CD4-positive, alpha-beta memory T cell (primary cell): ENCODE measurements at regions not wholly inside any gene's neighbourhood (a gene's known extent, or its start where the extent isn't known, plus 50 kb on each side); places are given as distances from the start of the nearest gene placed in this dataset.
A peak's percentile ranks its signal among the peaks of the same experiment; 100 is the strongest.

ENCODE experiments used
- CTCF ChIA-PET: fragments of 350-600 bp; sonication (Branson Sonifier 250); formaldehyde crosslinking; loops from one replicate; lab custom pipeline; 2021; ENCODE audit warnings: inconsistent platforms; ENCODE audit not compliant: partially characterized antibody; lab: Charles Lee
- POLR2A ChIA-PET: fragments of 350-600 bp; sonication (Branson Sonifier 250); formaldehyde crosslinking; loops from one replicate; lab custom pipeline; 2021; ENCODE audit not compliant: partially characterized antibody; lab: Charles Lee
- DNase-seq, 5 donors: peaks; one replicate each; pipeline versions ENCODE4 v3.0.0 to v3.0.0-alpha.2; 2020 to 2022; ENCODE audit warnings: mixed read lengths in 1 of 5
- H3K27ac ChIP-seq: one replicate; pipeline ENCODE4 v1.7.0; 2013; ENCODE audit warnings: low read depth, low read length
- H3K27me3 ChIP-seq: 2 replicates; pipeline ENCODE4 v1.7.0; 2013; ENCODE audit warnings: mild to moderate bottlenecking, low read length, moderate library complexity; ENCODE audit not compliant: insufficient read depth
- H3K36me3 ChIP-seq: 2 replicates; pipeline ENCODE4 v1.7.0; 2013; ENCODE audit warnings: mild to moderate bottlenecking, low read length, moderate library complexity; ENCODE audit not compliant: insufficient read depth
- H3K4me1 ChIP-seq: 2 replicates; pipeline ENCODE4 v1.7.0; 2013; ENCODE audit warnings: mild to moderate bottlenecking, low read length, moderate library complexity; ENCODE audit not compliant: insufficient read depth
- H3K4me3 ChIP-seq, 2 donors: one replicate each; pipeline ENCODE4 v1.7.0; 2013; ENCODE audit warnings: low read length in 2 of 2, mild to moderate bottlenecking in 1 of 2
- H3K9me3 ChIP-seq, 2 donors: one replicate each; pipeline ENCODE4 v1.7.0; 2013; ENCODE audit warnings: low read length in 2 of 2, control low read depth in 1 of 2; ENCODE audit not compliant: control insufficient read depth in 1 of 2
- H3K27ac Mint-ChIP-seq, 7 donors: one replicate each; pipeline ENCODE4 v1.8.0; 2020 to 2021; ENCODE audit warnings: mixed read lengths in 7 of 7, mild to moderate bottlenecking in 6 of 7, inconsistent platforms in 3 of 7, moderate library complexity in 3 of 7
- H3K27me3 Mint-ChIP-seq, 2 donors: one replicate each; pipeline ENCODE4 v1.8.0; 2020 to 2021; ENCODE audit warnings: mixed read lengths in 2 of 2
- H3K36me3 Mint-ChIP-seq, 2 donors: one replicate each; pipeline ENCODE4 v1.8.0; 2020 to 2021; ENCODE audit warnings: mixed read lengths in 2 of 2, inconsistent platforms in 1 of 2, mild to moderate bottlenecking in 1 of 2
- H3K4me1 Mint-ChIP-seq, 4 donors: one replicate each; pipeline ENCODE4 v1.8.0; 2020 to 2021; ENCODE audit warnings: mixed read lengths in 4 of 4, mild to moderate bottlenecking in 1 of 4
- H3K4me3 Mint-ChIP-seq, 8 donors: one replicate each; pipeline ENCODE4 v1.8.0; 2020 to 2021; ENCODE audit warnings: mixed read lengths in 8 of 8, mild to moderate bottlenecking in 7 of 8, moderate library complexity in 6 of 8, inconsistent platforms in 3 of 8
- H3K9me3 Mint-ChIP-seq, 8 donors: one replicate each; pipeline ENCODE4 v1.8.0; 2020 to 2021; ENCODE audit warnings: mixed read lengths in 8 of 8, mild to moderate bottlenecking in 5 of 8, inconsistent platforms in 3 of 8, moderate library complexity in 1 of 8
- intact Hi-C: fragments of 100-400 bp; cut with micrococcal nuclease; formaldehyde crosslinking; loops from one replicate; pipeline ENCODE4 v1.15.1; 2023

DNA sequence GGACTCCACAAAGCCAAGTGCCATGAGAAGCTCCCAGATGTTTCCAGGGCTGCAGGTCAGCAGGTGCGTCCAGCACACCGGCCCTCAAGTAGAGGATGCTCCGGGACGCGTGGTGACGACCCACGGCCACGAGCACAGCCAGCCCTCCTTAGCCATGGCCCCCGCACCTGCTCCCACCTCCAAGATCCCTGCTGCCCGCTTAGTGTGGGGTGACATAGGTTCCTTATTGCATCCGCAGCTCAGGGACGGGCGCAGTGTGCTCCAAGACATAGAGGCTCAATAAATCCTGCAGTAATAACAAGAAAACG is 138.1 kb upstream of the RPS6KA2 start:
- no peaks in the 10 kb centered on the region for H3K36me3 ChIP-seq
- ChIA-PET CTCF (interaction anchor here (6.1 kb wide), 1 partner anchor 10 kb away, joined by 37 read pairs; no protein-coding TSS in a partner anchor), POLR2A (no interaction called here)
- H3K9me3 ChIP-seq, result no peaks in the 10 kb centered on the region
- peaks cover 0 to 8% of the 10 kb centered on the region in 2 donors for H3K36me3 Mint-ChIP-seq
- H3K27me3 ChIP-seq, result no peaks in the 10 kb centered on the region
- intact Hi-C loops, result no loop called here
- H3K27ac Mint-ChIP-seq, result peak overlapping the region in 1 of 7 donors; percentile 24
- peaks cover 7% of the 10 kb centered on the region for H3K4me1 ChIP-seq
- no peaks in the 10 kb centered on the region for H3K27me3 Mint-ChIP-seq
- H3K4me1 Mint-ChIP-seq, result peaks cover 6 to 13% (median 6%) of the 10 kb centered on the region in 4 donors
- H3K4me3 Mint-ChIP-seq, result no peak overlapping the region
- H3K4me3 ChIP-seq, result no peak overlapping the region
- no peak overlapping the region for H3K27ac ChIP-seq
- DNase-seq, result no peak
- peaks cover 0 to under 1% (median 0%) of the 10 kb centered on the region in 8 donors for H3K9me3 Mint-ChIP-seq

DNA sequence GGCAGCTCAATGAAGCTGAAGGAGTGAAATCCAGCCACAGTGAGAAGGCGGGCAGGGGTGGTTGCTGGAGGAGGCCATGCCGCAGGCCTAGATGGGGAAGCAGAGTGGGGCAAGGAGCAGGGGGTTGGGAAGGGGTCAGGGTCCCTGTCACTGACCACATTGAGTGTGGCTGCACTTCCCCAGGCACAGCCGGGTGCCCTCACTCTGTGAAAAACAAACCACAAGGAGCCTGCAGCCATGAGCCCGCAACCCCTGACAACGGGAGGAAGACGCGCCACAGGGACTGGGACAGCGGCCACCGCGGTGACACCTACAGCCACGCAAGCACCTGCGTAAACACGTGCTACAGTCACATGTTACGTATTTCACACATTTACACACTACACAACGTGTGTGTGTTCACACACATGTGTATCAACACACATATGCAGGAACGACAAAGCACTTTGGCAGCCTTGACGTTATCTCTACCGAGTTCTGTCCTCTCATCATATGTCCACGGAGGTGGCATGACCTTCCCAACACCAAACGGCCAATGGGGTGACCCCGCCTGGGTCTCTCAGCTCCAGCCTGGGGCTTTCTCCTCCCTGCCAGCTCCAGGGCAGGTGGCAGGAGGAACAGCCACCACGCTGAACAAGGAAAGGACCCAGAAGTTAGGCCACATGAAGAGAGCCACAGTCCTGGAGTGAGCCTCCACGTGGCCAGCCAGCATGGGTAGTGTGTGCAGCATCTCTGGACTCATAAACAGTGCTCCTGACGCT is 137.6 kb upstream of the RPS6KA2 start:
- Mint-ChIP-seq H3K4me3 (no peak overlapping the region), H3K27me3 (no peaks in the 10 kb centered on the region), H3K4me1 (peaks cover 8 to 18% (median 10%) of the 10 kb centered on the region in 4 donors), H3K9me3 (no peaks in the 10 kb centered on the region), H3K36me3 (peaks cover 0 to 10% of the 10 kb centered on the region in 2 donors), H3K27ac (no peak overlapping the region)
- intact Hi-C loops, result no loop called here
- no peak for DNase-seq
- Histone ChIP-seq H3K4me3 (no peak overlapping the region), H3K9me3 (no peaks in the 10 kb centered on the region), H3K27ac (no peak overlapping the region), H3K36me3 (no peaks in the 10 kb centered on the region), H3K27me3 (no peaks in the 10 kb centered on the region), H3K4me1 (peaks cover 12% of the 10 kb centered on the region)
- ChIA-PET POLR2A (no interaction called here), CTCF (interaction anchor here (6.1 kb wide), 1 partner anchor 11 kb away, joined by 37 read pairs; no protein-coding TSS in a partner anchor)

DNA sequence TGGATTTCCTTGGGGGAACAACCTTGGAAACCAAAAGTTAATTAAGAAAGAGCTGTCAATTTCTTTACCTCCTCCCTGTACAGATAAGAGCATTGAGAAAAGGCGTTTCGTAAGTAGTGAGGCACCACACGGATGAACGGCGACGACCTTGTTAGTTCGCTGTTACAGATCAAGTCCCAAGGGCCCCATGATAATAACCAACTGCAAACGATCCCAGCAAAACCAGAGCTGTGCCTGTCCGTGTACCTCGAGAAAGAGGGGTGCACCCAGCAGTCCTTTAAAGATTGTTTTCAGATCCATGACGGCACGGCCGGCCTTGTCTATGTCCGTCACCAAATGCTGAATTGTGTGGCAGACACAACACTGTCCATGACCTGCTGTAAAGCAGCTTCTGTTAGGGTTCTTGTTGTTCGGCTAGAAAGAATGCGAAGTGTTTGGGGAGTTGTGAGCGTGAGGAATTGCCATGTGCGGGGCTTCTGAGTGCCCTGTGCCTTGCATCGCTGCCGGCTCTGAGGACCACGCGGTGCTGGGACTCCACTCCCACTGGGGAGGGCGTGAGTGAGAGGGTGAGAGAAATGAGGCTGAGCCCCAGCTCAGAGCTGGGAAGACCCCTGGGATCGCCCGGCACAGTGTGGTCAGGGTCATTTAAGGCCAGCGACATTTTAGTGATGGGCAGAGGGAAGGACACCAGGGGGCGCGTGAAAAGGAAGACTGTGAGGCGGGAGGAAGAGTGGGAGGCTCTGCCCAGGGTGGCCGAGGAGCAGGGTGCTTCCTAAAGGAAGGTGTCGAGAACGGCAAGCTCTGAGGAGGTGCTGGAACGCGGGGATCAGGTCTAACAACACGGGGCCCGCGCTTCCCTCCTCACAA is 136.8 kb upstream of the RPS6KA2 start:
- H3K9me3 Mint-ChIP-seq, result no peaks in the 10 kb centered on the region
- DNase-seq, result no peak
- POLR2A ChIA-PET, result no interaction called here
- intact Hi-C loops, result no loop called here
- H3K36me3 Mint-ChIP-seq, result peaks cover 0 to 10% of the 10 kb centered on the region in 2 donors
- no peak overlapping the region for H3K27ac Mint-ChIP-seq
- H3K4me3 ChIP-seq, result no peak overlapping the region
- no peaks in the 10 kb centered on the region for H3K27me3 ChIP-seq
- CTCF ChIA-PET, result interaction anchor here (6.1 kb wide), 1 partner anchor 12 kb away, joined by 37 read pairs; no protein-coding TSS in a partner anchor
- H3K27ac ChIP-seq, result no peak overlapping the region
- no peaks in the 10 kb centered on the region for H3K9me3 ChIP-seq
- H3K27me3 Mint-ChIP-seq, result peaks cover 0 to under 1% of the 10 kb centered on the region in 2 donors
- no peak overlapping the region for H3K4me3 Mint-ChIP-seq
- H3K4me1 Mint-ChIP-seq, result peaks cover 9 to 24% (median 15%) of the 10 kb centered on the region in 4 donors
- peaks cover 17% of the 10 kb centered on the region for H3K4me1 ChIP-seq
- no peaks in the 10 kb centered on the region for H3K36me3 ChIP-seq

DNA sequence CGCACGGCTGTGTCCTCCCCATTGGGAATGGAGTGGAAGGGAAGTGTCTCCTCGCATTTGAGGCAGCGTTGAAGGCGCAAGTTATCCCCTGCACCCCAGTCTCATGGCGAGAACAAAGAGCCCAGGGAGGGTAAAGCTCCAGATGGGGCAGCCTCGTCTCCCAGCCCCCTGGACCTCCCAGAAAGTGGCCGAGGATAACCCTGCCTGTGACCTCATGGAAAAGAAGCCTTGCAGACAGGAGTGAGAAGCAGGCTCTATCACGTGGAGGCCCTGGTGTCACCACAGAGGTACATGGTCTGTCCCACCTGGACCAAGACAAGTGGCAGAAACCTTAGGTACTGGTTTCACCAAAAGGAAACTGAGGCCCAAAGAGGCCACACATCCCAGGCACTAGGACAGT is 134.8 kb upstream of the RPS6KA2 start:
- Histone ChIP-seq H3K36me3 (no peaks in the 10 kb centered on the region), H3K27ac (no peak overlapping the region), H3K4me1 (peaks cover 23% of the 10 kb centered on the region), H3K4me3 (no peak overlapping the region), H3K27me3 (no peaks in the 10 kb centered on the region), H3K9me3 (no peaks in the 10 kb centered on the region)
- H3K27me3 Mint-ChIP-seq, result peaks cover 11% of the 10 kb centered on the region in 2 donors
- no peaks in the 10 kb centered on the region for H3K9me3 Mint-ChIP-seq
- peaks cover 0 to 15% of the 10 kb centered on the region in 2 donors for H3K36me3 Mint-ChIP-seq
- no peak for DNase-seq
- CTCF ChIA-PET, result interaction anchor here (0.5 to 6.1 kb wide), 3 partner anchors 9 to 481 kb away, joined by 3 to 37 read pairs (median 3); no protein-coding TSS in a partner anchor
- intact Hi-C loops, result no loop called here
- H3K4me3 Mint-ChIP-seq, result peak overlapping the region in 1 of 8 donors; percentile 1
- H3K27ac Mint-ChIP-seq, result no peak overlapping the region
- POLR2A ChIA-PET, result no interaction called here
- H3K4me1 Mint-ChIP-seq, result peaks cover 19 to 43% (median 32%) of the 10 kb centered on the region in 4 donors

DNA sequence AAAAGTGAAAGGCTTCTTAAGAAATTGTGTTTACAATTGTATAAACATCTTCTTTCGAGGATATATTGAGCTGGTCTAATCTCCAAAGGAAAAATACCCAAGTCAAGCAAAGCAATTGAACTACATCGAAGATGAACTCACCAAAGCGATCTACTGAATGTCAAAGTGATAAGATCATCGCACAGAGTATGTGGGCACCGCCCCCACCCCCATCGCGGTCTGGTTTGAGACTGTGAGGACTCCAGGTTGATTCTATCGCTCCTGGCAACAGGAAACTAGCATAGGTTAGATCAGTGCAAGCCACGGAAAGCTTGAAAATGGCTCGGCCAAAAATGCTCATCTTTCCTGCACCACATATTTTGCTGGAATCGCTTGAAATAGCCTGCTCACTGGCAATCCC is 133.2 kb upstream of the RPS6KA2 start:
- H3K27me3 Mint-ChIP-seq, result peaks cover 11% of the 10 kb centered on the region in 2 donors
- CTCF ChIA-PET, result interaction anchor here (1.3 kb wide), 1 partner anchor 20 kb away, joined by 3 read pairs; no protein-coding TSS in a partner anchor
- H3K27me3 ChIP-seq, result no peaks in the 10 kb centered on the region
- peaks cover 0 to 8% of the 10 kb centered on the region in 2 donors for H3K36me3 Mint-ChIP-seq
- peak overlapping the region in 5 of 7 donors; percentile 2 to 80 (median 49) for H3K27ac Mint-ChIP-seq
- peaks cover 19 to 43% (median 32%) of the 10 kb centered on the region in 4 donors for H3K4me1 Mint-ChIP-seq
- peak; percentile 54 to 76 (median 62) for DNase-seq
- no peaks in the 10 kb centered on the region for H3K9me3 ChIP-seq
- no peaks in the 10 kb centered on the region for H3K9me3 Mint-ChIP-seq
- H3K27ac ChIP-seq, result no peak overlapping the region
- intact Hi-C loops, result no loop called here
- H3K4me1 ChIP-seq, result peaks cover 23% of the 10 kb centered on the region
- peak overlapping the region in 7 of 8 donors; percentile 30 to 74 (median 69) for H3K4me3 Mint-ChIP-seq
- POLR2A ChIA-PET, result interaction anchor here (0.9 to 1.2 kb wide), 2 partner anchors 53 to 196 kb away, joined by 3 to 5 read pairs; partner anchors contain the start of gene RNASET2
- no peak overlapping the region for H3K4me3 ChIP-seq
- H3K36me3 ChIP-seq, result no peaks in the 10 kb centered on the region

DNA sequence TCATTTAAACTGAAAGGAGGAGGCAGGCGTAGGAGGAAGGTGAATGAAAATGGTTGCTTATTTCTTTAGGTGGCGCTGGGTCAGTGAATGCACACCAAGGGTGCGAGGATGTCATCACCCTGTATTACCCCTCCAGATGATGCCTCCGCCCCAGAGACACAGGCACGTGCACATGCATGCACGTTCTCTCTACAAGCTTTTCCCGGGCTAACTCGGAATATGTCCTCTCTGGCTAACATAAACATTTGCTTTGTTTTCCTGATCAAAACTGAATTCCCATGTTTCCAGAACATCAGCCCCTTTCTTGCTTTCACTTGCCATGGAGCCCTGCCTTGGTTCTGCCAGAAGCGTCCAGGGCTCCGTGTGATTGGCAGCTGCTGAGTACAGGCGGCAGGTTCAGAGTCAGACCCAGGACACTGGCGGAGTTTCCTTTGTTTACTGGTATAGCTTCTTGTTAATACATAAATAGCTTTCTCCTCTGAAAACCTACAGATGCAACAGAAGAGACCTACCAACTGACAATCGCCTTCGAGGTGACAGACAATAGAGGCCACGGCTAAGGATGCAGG is 131.2 kb upstream of the RPS6KA2 start:
- H3K9me3 ChIP-seq, result no peaks in the 10 kb centered on the region
- no peaks in the 10 kb centered on the region for H3K36me3 ChIP-seq
- Mint-ChIP-seq H3K36me3 (peaks cover 0 to 7% of the 10 kb centered on the region in 2 donors), H3K4me3 (peak overlapping the region in 5 of 8 donors; percentile 51 to 83 (median 61)), H3K4me1 (peaks cover 19 to 43% (median 32%) of the 10 kb centered on the region in 4 donors), H3K27me3 (peaks cover 11% of the 10 kb centered on the region in 2 donors), H3K9me3 (no peaks in the 10 kb centered on the region), H3K27ac (peak overlapping the region in 2 of 7 donors; percentile 22 to 80)
- POLR2A ChIA-PET, result no interaction called here
- peaks cover 23% of the 10 kb centered on the region for H3K4me1 ChIP-seq
- CTCF ChIA-PET, result interaction anchor here (1.6 kb wide), 1 partner anchor 16 kb away, joined by 10 read pairs; no protein-coding TSS in a partner anchor
- no peak overlapping the region for H3K4me3 ChIP-seq
- H3K27me3 ChIP-seq, result no peaks in the 10 kb centered on the region
- intact Hi-C loops, result no loop called here
- H3K27ac ChIP-seq, result no peak overlapping the region
- no peak for DNase-seq
